ENCODE measurements at regions not wholly inside any gene's neighbourhood (a gene's known extent, or its start where the extent isn't known, plus 50 kb on each side); places are given as distances from the start of the nearest gene placed in this dataset.
"Not testable (repeated sequence)": the region's sequence is repeated elsewhere in the genome, so short reads cannot be mapped to it uniquely, and the experiment has no call there.

- TF ChIP-seq CTCF (IDR thresholded peaks at IDR 0.05; ENCODE audit: extremely low read depth in 1 of 2, insufficient read depth in 1 of 2, low read depth in 1 of 2, low read length in 2 of 2); POLR2AphosphoS5 (IDR thresholded peaks at IDR 0.05; ENCODE audit: insufficient read depth, low read depth, low read length); POLR2A (IDR thresholded peaks at IDR 0.05; ENCODE audit: low read depth, low read length); EZH2 (IDR thresholded peaks at IDR 0.05; ENCODE audit: borderline replicate concordance, low read depth, low read length, severe bottlenecking): not testable (repeated sequence)
Measured at GRCh38 chr2:87669633-87670231, 78.2 kb upstream of the PLGLB2 start.
